T-helper 2 cell (primary cell): ENCODE measurements at regions not wholly inside any gene's neighbourhood (a gene's known extent, or its start where the extent isn't known, plus 50 kb on each side); places are given as distances from the start of the nearest gene placed in this dataset.

Source experiments
- DNase-seq, 5 experiments: peaks; one replicate each; pipeline versions ENCODE4 v3.0.0 to v3.0.0-alpha.2; 2012 to 2022

GRCh38 chr2:64221935-64222334 lies 77.7 kb upstream of the PELI1 start:
- no peak for DNase-seq

- no peak for DNase-seq
Observed at GRCh38 chr2:64222351-64222750, 78.1 kb upstream of the PELI1 start.

- DNase-seq = no peak
Observed at GRCh38 chr2:64223055-64223454, 78.8 kb upstream of the PELI1 start.

- no peak for DNase-seq
Observed at GRCh38 chr2:64225491-64225890, 81.3 kb upstream of the PELI1 start.

- no peak for DNase-seq
Observed at GRCh38 chr2:64226611-64227010, 82.4 kb upstream of the PELI1 start.

GRCh38 chr2:64227603-64228125 lies 83.4 kb upstream of the PELI1 start:
- no peak for DNase-seq

- peak in 4 of 5 experiments; percentile 19 to 70 (median 32) for DNase-seq
Observed at GRCh38 chr2:64228126-64228678, 84.0 kb upstream of the PELI1 start.

GRCh38 chr2:64228918-64229317 lies 84.7 kb upstream of the PELI1 start:
- DNase-seq = no peak

- DNase-seq = no peak
Observed at GRCh38 chr2:64230540-64230939, 86.3 kb upstream of the PELI1 start.

GRCh38 chr2:64232266-64232665 lies 88.0 kb upstream of the PELI1 start:
- DNase-seq = no peak

- no peak for DNase-seq
Observed at GRCh38 chr2:64233376-64233922, 89.2 kb upstream of the PELI1 start.

- no peak for DNase-seq
Observed at GRCh38 chr2:64234150-64234549, 89.9 kb upstream of the PELI1 start.

- DNase-seq = no peak
Observed at GRCh38 chr2:64234785-64235184, 90.6 kb upstream of the PELI1 start.

- DNase-seq = no peak
Observed at GRCh38 chr2:64237266-64237665, 93.0 kb upstream of the PELI1 start.

- DNase-seq = no peak
Observed at GRCh38 chr2:64238799-64239198, 94.6 kb upstream of the PELI1 start.

GRCh38 chr2:64243081-64244036 lies 99.1 kb upstream of the PELI1 start:
- no peak for DNase-seq

GRCh38 chr2:64244037-64244416 lies 99.8 kb upstream of the PELI1 start:
- no peak for DNase-seq

- DNase-seq = no peak
Observed at GRCh38 chr2:64245631-64246030, 101.4 kb upstream of the PELI1 start.

- no peak for DNase-seq
Observed at GRCh38 chr2:64246962-64247361, 102.7 kb upstream of the PELI1 start.

GRCh38 chr2:64249426-64249825 lies 105.2 kb upstream of the PELI1 start:
- no peak for DNase-seq

GRCh38 chr2:64250063-64250462 lies 105.8 kb upstream of the PELI1 start:
- no peak for DNase-seq

GRCh38 chr2:64250751-64251423 lies 106.7 kb upstream of the PELI1 start:
- no peak for DNase-seq
